Neural progenitor cell (in vitro differentiated cells): ENCODE measurements at regions not wholly inside any gene's neighbourhood (a gene's known extent, or its start where the extent isn't known, plus 50 kb on each side); places are given as distances from the start of the nearest gene placed in this dataset.

Experiments used
- EZH2 ChIP-seq: fragments of 200-600 bp; sonication (generic); IDR thresholded peaks from 2 replicates; pipeline ENCODE4 v1.6.1; 2017; ENCODE audit warnings: antibody characterized with exemption, mild to moderate bottlenecking, moderate library complexity
- EZH2phosphoT487 ChIP-seq: fragments of 200-600 bp; sonication (generic); IDR thresholded peaks from 2 replicates; pipeline ENCODE4 v1.6.1; 2017; ENCODE audit warnings: antibody characterized with exemption
- TF ChIP-seq, protein P1 (sequence below): fragments of 200-600 bp; sonication (generic); IDR thresholded peaks from 2 replicates; pipeline ENCODE4 v1.5.1; 2017; ENCODE audit warnings: antibody characterized with exemption, mild to moderate bottlenecking

DNA sequence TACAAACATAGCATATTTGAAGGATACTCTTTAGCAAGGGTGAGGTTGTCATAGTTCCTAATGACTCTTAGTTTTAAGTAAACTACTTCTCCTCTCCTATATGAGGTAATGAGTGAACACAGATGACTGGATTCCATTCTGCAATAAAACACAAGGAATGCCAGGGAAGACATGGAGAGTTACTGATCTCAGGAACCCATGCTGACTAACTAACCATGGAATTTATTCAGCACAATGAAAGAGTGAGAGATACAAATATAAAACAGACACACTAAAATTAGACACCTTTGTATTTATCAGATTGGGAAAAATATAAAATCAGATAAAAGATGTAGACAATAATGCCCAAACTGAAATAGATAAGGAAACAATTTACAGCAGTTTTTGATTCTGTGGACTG lies 1525.9 kb upstream of the SLC10A2 start:
- TF ChIP-seq, protein P1, sequence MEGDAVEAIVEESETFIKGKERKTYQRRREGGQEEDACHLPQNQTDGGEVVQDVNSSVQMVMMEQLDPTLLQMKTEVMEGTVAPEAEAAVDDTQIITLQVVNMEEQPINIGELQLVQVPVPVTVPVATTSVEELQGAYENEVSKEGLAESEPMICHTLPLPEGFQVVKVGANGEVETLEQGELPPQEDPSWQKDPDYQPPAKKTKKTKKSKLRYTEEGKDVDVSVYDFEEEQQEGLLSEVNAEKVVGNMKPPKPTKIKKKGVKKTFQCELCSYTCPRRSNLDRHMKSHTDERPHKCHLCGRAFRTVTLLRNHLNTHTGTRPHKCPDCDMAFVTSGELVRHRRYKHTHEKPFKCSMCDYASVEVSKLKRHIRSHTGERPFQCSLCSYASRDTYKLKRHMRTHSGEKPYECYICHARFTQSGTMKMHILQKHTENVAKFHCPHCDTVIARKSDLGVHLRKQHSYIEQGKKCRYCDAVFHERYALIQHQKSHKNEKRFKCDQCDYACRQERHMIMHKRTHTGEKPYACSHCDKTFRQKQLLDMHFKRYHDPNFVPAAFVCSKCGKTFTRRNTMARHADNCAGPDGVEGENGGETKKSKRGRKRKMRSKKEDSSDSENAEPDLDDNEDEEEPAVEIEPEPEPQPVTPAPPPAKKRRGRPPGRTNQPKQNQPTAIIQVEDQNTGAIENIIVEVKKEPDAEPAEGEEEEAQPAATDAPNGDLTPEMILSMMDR: no peak
- TF ChIP-seq EZH2phosphoT487: no peak
- no peak for TF ChIP-seq EZH2
